ENCODE measurements at regions not wholly inside any gene's neighbourhood (a gene's known extent, or its start where the extent isn't known, plus 50 kb on each side); places are given as distances from the start of the nearest gene placed in this dataset.
"Not testable (repeated sequence)": the region's sequence is repeated elsewhere in the genome, so short reads cannot be mapped to it uniquely, and the experiment has no call there.

DNA sequence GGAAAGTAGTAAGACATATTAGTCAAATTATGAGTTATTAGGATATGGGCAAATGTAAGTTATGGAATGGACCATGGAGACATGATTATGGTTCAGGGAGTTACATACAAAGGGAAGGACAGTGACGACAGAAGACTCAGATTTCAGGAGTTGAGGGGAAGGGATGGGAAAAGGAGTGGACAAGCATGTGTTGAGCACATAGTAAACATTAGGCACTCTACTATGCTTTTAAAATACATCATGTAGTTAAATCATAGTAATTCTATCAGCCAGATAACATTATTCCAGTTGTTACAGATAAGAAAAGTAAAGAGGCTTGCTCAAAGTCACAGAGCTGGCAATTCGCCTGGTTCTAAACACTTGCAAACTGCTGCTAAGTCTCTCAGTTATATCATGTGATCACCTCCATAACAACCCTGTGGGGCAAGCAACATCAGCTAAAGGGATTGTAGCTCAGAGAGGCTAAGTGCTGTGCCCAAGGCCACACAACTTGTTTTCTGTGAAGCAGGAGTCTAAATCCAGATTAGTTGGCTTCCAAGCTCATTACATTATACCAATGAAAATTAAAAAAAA lies 115.2 kb upstream of the MDFIC start:
- Histone ChIP-seq H3K4me3 (ENCODE audit: low read length) (no peak overlapping the region), H3K79me1 (ENCODE audit: low read length) (no peaks in the 10 kb centered on the region)
- DNase-seq, result no peak

DNA sequence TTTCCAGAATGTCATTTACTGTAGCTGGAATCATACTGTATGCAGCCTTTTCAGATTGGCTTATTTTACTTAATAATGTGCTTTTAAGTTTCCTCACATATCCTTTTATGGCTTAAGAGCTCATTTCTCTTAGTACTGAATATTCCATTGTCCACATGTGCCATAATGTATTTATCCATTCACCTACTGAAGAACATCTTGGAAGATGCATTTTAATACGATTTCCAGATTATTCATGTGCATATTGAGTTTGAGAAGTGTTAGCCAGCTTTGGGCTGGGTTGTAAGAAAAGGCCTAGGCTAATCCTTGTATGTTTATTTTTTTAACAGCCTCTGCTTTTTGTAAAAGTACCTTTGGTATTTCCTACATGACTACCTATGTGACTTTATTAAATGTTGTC lies 109.3 kb upstream of the MDFIC start:
- H3K36me3 ChIP-seq (ENCODE audit: control insufficient read depth, insufficient read depth, low read length), result no peaks in the 10 kb centered on the region
- no peak overlapping the region for H3K56ac ChIP-seq (ENCODE audit: low read length)
- H3K79me2 ChIP-seq (ENCODE audit: control insufficient read depth, insufficient read depth, low read length), result no peaks in the 10 kb centered on the region
- DNase-seq, result no peak
- no peak overlapping the region for H3K4ac ChIP-seq (ENCODE audit: low read depth, low read length)
- H2BK15ac ChIP-seq (replicated peaks; ENCODE audit: low read depth), result no peak overlapping the region
- H3K18ac ChIP-seq (ENCODE audit: low read length), result no peak overlapping the region
- no peak overlapping the region for H2BK5ac ChIP-seq (ENCODE audit: low read length)
- WGBS (ENCODE audit: extremely low coverage, insufficient coverage, low lambda C conversion rate), result no CpG with 5 or more reads among the region's 1 CpG
- no peak overlapping the region for H3K4me3 ChIP-seq (ENCODE audit: low read length)
- no peak overlapping the region for H2AK5ac ChIP-seq (ENCODE audit: low read length)
- H4K5ac ChIP-seq (ENCODE audit: low read length), result no peak overlapping the region
- H3K23ac ChIP-seq (ENCODE audit: low read length), result no peak overlapping the region
- no peaks in the 10 kb centered on the region for H3K4me1 ChIP-seq (ENCODE audit: control insufficient read depth, low read depth, low read length)
- no peak overlapping the region for H3K27ac ChIP-seq (ENCODE audit: low read depth, low read length)
- H3K79me1 ChIP-seq (ENCODE audit: low read length), result no peaks in the 10 kb centered on the region
- H3K9ac ChIP-seq (ENCODE audit: low read length), result no peak overlapping the region
- H3K27me3 ChIP-seq (ENCODE audit: insufficient read depth, low read length, poor library complexity), result no peaks in the 10 kb centered on the region
- no peak overlapping the region for H4K8ac ChIP-seq (ENCODE audit: low read depth, low read length)
- no peak overlapping the region for H2BK120ac ChIP-seq (ENCODE audit: low read depth, low read length)
- no peak overlapping the region for H3K4me2 ChIP-seq (ENCODE audit: low read length)

More for the DNA sequence above, 115.2 kb upstream of the MDFIC start:
- Histone ChIP-seq H3K27me3 (ENCODE audit: insufficient read depth, low read length, poor library complexity) (no peaks in the 10 kb centered on the region), H2BK120ac (ENCODE audit: low read depth, low read length) (no peak overlapping the region), H3K18ac (ENCODE audit: low read length) (no peak overlapping the region), H3K56ac (ENCODE audit: low read length) (no peak overlapping the region), H3K4me2 (ENCODE audit: low read length) (no peak overlapping the region), H3K23ac (ENCODE audit: low read length) (no peak overlapping the region), H4K5ac (ENCODE audit: low read length) (no peak overlapping the region), H3K9ac (ENCODE audit: low read length) (no peak overlapping the region), H2AK5ac (ENCODE audit: low read length) (no peak overlapping the region), H2BK5ac (ENCODE audit: low read length) (no peak overlapping the region), H3K4ac (ENCODE audit: low read depth, low read length) (no peak overlapping the region), H3K4me1 (ENCODE audit: control insufficient read depth, low read depth, low read length) (no peaks in the 10 kb centered on the region), H4K8ac (ENCODE audit: low read depth, low read length) (no peak overlapping the region), H2BK15ac (replicated peaks; ENCODE audit: low read depth) (no peak overlapping the region), H3K79me2 (ENCODE audit: control insufficient read depth, insufficient read depth, low read length) (no peaks in the 10 kb centered on the region), H3K36me3 (ENCODE audit: control insufficient read depth, insufficient read depth, low read length) (no peaks in the 10 kb centered on the region), H3K27ac (ENCODE audit: low read depth, low read length) (no peak overlapping the region)
- WGBS (ENCODE audit: extremely low coverage, insufficient coverage, low lambda C conversion rate), result no CpG with 5 or more reads among the region's 2 CpGs

DNA sequence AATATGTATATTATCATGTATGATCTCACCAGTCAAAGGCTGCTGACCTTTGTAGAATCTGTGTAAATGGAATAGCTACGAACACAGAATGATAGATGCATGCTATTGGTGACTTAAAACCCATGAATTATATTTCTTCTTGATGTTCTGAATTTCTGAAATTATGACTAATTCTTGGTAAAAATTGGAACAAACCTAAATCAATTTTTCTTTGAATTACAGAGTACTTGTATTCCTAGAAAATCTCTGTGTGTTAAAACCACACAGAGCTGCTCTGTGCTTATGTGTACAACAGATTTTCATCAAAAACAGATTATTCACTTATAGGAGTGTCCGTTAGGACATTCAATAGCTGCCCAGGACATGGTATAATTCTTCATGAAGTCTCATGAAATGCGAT lies 108.3 kb upstream of the MDFIC start:
- H4K8ac ChIP-seq (ENCODE audit: low read depth, low read length), result no peak overlapping the region
- no peaks in the 10 kb centered on the region for H3K79me2 ChIP-seq (ENCODE audit: control insufficient read depth, insufficient read depth, low read length)
- no CpG with 5 or more reads among the region's 3 CpGs for WGBS (ENCODE audit: extremely low coverage, insufficient coverage, low lambda C conversion rate)
- DNase-seq, result no peak
- H2BK15ac ChIP-seq (replicated peaks; ENCODE audit: low read depth), result no peak overlapping the region
- no peak overlapping the region for H2BK120ac ChIP-seq (ENCODE audit: low read depth, low read length)
- no peak overlapping the region for H3K4ac ChIP-seq (ENCODE audit: low read depth, low read length)
- no peaks in the 10 kb centered on the region for H3K4me1 ChIP-seq (ENCODE audit: control insufficient read depth, low read depth, low read length)
- no peaks in the 10 kb centered on the region for H3K79me1 ChIP-seq (ENCODE audit: low read length)
- no peak overlapping the region for H4K5ac ChIP-seq (ENCODE audit: low read length)
- no peak overlapping the region for H3K23ac ChIP-seq (ENCODE audit: low read length)
- H3K27me3 ChIP-seq (ENCODE audit: insufficient read depth, low read length, poor library complexity), result no peaks in the 10 kb centered on the region
- H3K36me3 ChIP-seq (ENCODE audit: control insufficient read depth, insufficient read depth, low read length), result no peaks in the 10 kb centered on the region
- no peak overlapping the region for H3K4me2 ChIP-seq (ENCODE audit: low read length)
- no peak overlapping the region for H3K27ac ChIP-seq (ENCODE audit: low read depth, low read length)
- no peak overlapping the region for H3K9ac ChIP-seq (ENCODE audit: low read length)
- H2AK5ac ChIP-seq (ENCODE audit: low read length), result no peak overlapping the region
- H2BK5ac ChIP-seq (ENCODE audit: low read length), result no peak overlapping the region
- no peak overlapping the region for H3K4me3 ChIP-seq (ENCODE audit: low read length)
- H3K18ac ChIP-seq (ENCODE audit: low read length), result no peak overlapping the region
- H3K56ac ChIP-seq (ENCODE audit: low read length), result no peak overlapping the region

DNA sequence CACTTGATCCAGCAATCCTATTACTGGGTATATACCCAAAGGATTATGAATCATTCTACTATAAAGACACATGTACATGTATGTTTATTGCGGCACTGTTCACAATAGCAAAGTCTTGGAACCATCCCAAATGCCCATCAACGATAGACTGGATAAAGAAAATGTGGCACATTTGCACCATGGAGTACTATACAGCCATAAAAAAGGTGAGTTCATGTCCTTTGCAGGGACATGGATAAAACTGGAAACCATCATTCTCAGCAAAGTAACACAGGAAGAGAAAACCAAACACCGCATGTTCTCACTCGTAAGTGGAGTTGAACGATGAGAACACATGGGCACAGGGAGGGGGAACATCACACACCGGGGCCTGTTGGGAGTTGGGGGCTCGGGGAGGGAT lies 104.9 kb upstream of the MDFIC start:
- H3K9ac ChIP-seq (ENCODE audit: low read length); H3K23ac ChIP-seq (ENCODE audit: low read length); H3K18ac ChIP-seq (ENCODE audit: low read length); H3K4ac ChIP-seq (ENCODE audit: low read depth, low read length); H3K79me1 ChIP-seq (ENCODE audit: low read length); H3K4me1 ChIP-seq (ENCODE audit: control insufficient read depth, low read depth, low read length); H2BK120ac ChIP-seq (ENCODE audit: low read depth, low read length); H4K8ac ChIP-seq (ENCODE audit: low read depth, low read length); H3K4me2 ChIP-seq (ENCODE audit: low read length); H3K4me3 ChIP-seq (ENCODE audit: low read length); DNase-seq; H4K5ac ChIP-seq (ENCODE audit: low read length); H2BK15ac ChIP-seq (replicated peaks; ENCODE audit: low read depth); H3K79me2 ChIP-seq (ENCODE audit: control insufficient read depth, insufficient read depth, low read length); H3K27ac ChIP-seq (ENCODE audit: low read depth, low read length); H2BK5ac ChIP-seq (ENCODE audit: low read length); H3K27me3 ChIP-seq (ENCODE audit: insufficient read depth, low read length, poor library complexity); H3K36me3 ChIP-seq (ENCODE audit: control insufficient read depth, insufficient read depth, low read length); H3K56ac ChIP-seq (ENCODE audit: low read length); H2AK5ac ChIP-seq (ENCODE audit: low read length): not testable (repeated sequence)
- WGBS (ENCODE audit: extremely low coverage, insufficient coverage, low lambda C conversion rate), result no CpG with 5 or more reads among the region's 7 CpGs

DNA sequence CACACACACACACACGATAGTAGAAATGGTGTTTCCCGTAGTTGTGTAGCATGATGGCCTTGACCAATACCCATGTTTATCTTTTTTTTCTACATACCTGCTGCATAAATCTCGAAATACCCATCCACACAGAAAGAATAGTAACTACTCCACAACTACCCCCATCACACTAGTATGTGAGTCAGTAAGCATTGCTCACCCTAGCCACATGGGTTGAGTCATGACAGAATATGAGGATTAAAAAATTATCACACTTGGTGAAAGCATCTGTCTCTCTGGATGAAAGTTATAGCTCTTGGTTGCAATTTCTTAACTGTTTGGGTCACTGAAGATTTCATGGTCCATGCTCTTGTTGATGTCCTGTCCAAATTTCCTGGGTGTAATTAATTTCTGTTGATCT lies 103.4 kb upstream of the MDFIC start:
- DNase-seq, result no peak
- H3K79me2 ChIP-seq (ENCODE audit: control insufficient read depth, insufficient read depth, low read length), result no peaks in the 10 kb centered on the region
- no peaks in the 10 kb centered on the region for H3K36me3 ChIP-seq (ENCODE audit: control insufficient read depth, insufficient read depth, low read length)

DNA sequence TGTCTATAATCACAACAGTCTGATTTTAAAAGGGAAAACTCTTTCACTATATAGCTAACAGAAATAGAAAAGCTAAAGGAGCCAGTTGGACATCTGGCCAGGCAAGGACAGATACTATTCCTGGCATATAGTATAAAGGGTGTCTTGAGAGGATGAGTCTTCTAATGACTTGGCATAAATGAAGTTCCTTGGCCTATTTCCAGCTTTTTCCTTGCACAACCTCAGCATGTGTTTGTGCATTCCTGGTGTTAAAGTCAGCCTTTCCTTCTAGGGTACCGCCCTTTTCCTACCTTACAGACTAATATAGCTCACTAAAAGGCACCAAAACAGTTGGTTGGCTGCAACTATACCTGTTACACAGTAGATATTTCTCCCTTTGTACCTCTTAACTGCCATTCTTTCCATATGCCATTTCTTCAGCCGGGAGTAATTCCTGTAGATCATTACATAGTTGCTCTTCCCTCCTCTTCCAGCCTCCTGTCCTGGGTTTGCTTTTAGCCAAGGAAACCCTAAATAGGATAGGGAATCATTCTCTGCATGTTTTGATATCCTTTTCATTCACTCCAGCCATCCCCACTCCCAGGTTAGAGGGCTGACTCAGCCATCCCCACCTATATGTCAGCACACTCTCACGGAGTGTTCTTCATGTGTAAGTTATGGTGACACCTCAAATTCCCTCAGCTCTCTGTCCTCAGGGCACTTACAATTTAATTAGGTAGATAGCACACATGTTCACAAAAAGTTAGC lies 102.1 kb upstream of the MDFIC start:
- Histone ChIP-seq H3K4me3 (ENCODE audit: low read length) (no peak overlapping the region), H3K4me1 (ENCODE audit: control insufficient read depth, low read depth, low read length) (no peaks in the 10 kb centered on the region), H3K27ac (ENCODE audit: low read depth, low read length) (no peak overlapping the region), H2BK5ac (ENCODE audit: low read length) (no peak overlapping the region), H3K18ac (ENCODE audit: low read length) (no peak overlapping the region), H2BK15ac (replicated peaks; ENCODE audit: low read depth) (no peak overlapping the region), H3K79me2 (ENCODE audit: control insufficient read depth, insufficient read depth, low read length) (no peaks in the 10 kb centered on the region), H3K4ac (ENCODE audit: low read depth, low read length) (no peak overlapping the region), H3K9ac (ENCODE audit: low read length) (no peak overlapping the region), H2BK120ac (ENCODE audit: low read depth, low read length) (no peak overlapping the region), H3K56ac (ENCODE audit: low read length) (no peak overlapping the region), H3K36me3 (ENCODE audit: control insufficient read depth, insufficient read depth, low read length) (no peaks in the 10 kb centered on the region), H3K27me3 (ENCODE audit: insufficient read depth, low read length, poor library complexity) (no peaks in the 10 kb centered on the region), H4K8ac (ENCODE audit: low read depth, low read length) (no peak overlapping the region), H2AK5ac (ENCODE audit: low read length) (no peak overlapping the region), H3K23ac (ENCODE audit: low read length) (no peak overlapping the region), H4K5ac (ENCODE audit: low read length) (no peak overlapping the region), H3K4me2 (ENCODE audit: low read length) (no peak overlapping the region), H3K79me1 (ENCODE audit: low read length) (no peaks in the 10 kb centered on the region)
- no CpG with 5 or more reads among the region's 3 CpGs for WGBS (ENCODE audit: extremely low coverage, insufficient coverage, low lambda C conversion rate)
- DNase-seq, result no peak

More for the DNA sequence above, 103.4 kb upstream of the MDFIC start:
- Histone ChIP-seq H3K27me3 (ENCODE audit: insufficient read depth, low read length, poor library complexity) (no peaks in the 10 kb centered on the region), H3K4me2 (ENCODE audit: low read length) (no peak overlapping the region), H3K56ac (ENCODE audit: low read length) (no peak overlapping the region), H3K9ac (ENCODE audit: low read length) (no peak overlapping the region), H3K27ac (ENCODE audit: low read depth, low read length) (no peak overlapping the region), H2AK5ac (ENCODE audit: low read length) (no peak overlapping the region), H4K5ac (ENCODE audit: low read length) (no peak overlapping the region), H3K79me1 (ENCODE audit: low read length) (no peaks in the 10 kb centered on the region), H3K18ac (ENCODE audit: low read length) (no peak overlapping the region), H3K23ac (ENCODE audit: low read length) (no peak overlapping the region), H2BK5ac (ENCODE audit: low read length) (no peak overlapping the region), H3K4ac (ENCODE audit: low read depth, low read length) (no peak overlapping the region), H2BK120ac (ENCODE audit: low read depth, low read length) (no peak overlapping the region), H4K8ac (ENCODE audit: low read depth, low read length) (no peak overlapping the region), H2BK15ac (replicated peaks; ENCODE audit: low read depth) (no peak overlapping the region), H3K4me3 (ENCODE audit: low read length) (no peak overlapping the region), H3K4me1 (ENCODE audit: control insufficient read depth, low read depth, low read length) (no peaks in the 10 kb centered on the region)
- WGBS (ENCODE audit: extremely low coverage, insufficient coverage, low lambda C conversion rate), result no CpG with 5 or more reads among the region's 3 CpGs
